Prostate gland (tissue), 2 donors: ENCODE measurements at regions not wholly inside any gene's neighbourhood (a gene's known extent, or its start where the extent isn't known, plus 50 kb on each side); places are given as distances from the start of the nearest gene placed in this dataset.

Experiments used
- POLR2A ChIP-seq: fragments of 450-650 bp; IDR thresholded peaks from one replicate; pipeline ENCODE4 v1.6.1; 2016; ENCODE audit warnings: antibody characterized with exemption, mild to moderate bottlenecking
- POLR2AphosphoS5 ChIP-seq: sonication (generic); formaldehyde crosslinking; IDR thresholded peaks from one replicate; pipeline ENCODE4 v1.6.1; 2017; ENCODE audit warnings: antibody characterized with exemption
- TF ChIP-seq, protein P1 (sequence below), 4 experiments: fragments of 200-600 bp in 2 of 4; fragments of 450-650 bp in 2 of 4; sonication (generic) in 2 of 4; IDR thresholded peaks; 1 replicate in 3 of 4; 2 replicates in 1 of 4; pipeline ENCODE4 v1.5.1; 2016 to 2019; ENCODE audit warnings: antibody characterized with exemption in 4 of 4, mild to moderate bottlenecking in 2 of 4, moderate library complexity in 2 of 4

DNA sequence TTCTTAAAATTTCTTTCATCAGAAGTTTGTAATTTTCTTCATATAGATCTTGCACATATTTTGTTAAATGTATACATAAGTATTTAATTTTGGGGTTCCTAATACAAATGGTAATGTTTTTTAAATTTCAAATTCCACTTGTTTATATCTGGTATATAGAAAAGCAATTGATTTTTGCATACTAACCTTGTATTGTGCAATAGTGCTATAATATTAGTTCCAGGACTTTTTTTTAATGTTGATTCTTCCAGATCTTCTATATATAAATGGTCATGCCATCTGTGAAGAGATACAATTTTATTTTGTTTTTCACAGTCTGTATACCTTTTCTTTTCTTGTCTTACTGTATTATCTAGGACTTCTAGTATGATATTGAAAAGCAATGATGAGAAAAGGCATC lies 665.0 kb downstream of the OTOL1 start:
- TF ChIP-seq, protein P1, sequence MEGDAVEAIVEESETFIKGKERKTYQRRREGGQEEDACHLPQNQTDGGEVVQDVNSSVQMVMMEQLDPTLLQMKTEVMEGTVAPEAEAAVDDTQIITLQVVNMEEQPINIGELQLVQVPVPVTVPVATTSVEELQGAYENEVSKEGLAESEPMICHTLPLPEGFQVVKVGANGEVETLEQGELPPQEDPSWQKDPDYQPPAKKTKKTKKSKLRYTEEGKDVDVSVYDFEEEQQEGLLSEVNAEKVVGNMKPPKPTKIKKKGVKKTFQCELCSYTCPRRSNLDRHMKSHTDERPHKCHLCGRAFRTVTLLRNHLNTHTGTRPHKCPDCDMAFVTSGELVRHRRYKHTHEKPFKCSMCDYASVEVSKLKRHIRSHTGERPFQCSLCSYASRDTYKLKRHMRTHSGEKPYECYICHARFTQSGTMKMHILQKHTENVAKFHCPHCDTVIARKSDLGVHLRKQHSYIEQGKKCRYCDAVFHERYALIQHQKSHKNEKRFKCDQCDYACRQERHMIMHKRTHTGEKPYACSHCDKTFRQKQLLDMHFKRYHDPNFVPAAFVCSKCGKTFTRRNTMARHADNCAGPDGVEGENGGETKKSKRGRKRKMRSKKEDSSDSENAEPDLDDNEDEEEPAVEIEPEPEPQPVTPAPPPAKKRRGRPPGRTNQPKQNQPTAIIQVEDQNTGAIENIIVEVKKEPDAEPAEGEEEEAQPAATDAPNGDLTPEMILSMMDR (IDR thresholded peaks at IDR 0.05): no peak
- TF ChIP-seq POLR2AphosphoS5: no peak
- no peak for TF ChIP-seq POLR2A
